Retina (tissue), 1 donor: ENCODE measurements at regions not wholly inside any gene's neighbourhood (a gene's known extent, or its start where the extent isn't known, plus 50 kb on each side); places are given as distances from the start of the nearest gene placed in this dataset.
A peak's percentile ranks its signal among the peaks of the same experiment; 100 is the strongest.

Experiments
- DNase-seq: peaks from one replicate; pipeline ENCODE4 v3.0.0-alpha.2; 2016

DNA sequence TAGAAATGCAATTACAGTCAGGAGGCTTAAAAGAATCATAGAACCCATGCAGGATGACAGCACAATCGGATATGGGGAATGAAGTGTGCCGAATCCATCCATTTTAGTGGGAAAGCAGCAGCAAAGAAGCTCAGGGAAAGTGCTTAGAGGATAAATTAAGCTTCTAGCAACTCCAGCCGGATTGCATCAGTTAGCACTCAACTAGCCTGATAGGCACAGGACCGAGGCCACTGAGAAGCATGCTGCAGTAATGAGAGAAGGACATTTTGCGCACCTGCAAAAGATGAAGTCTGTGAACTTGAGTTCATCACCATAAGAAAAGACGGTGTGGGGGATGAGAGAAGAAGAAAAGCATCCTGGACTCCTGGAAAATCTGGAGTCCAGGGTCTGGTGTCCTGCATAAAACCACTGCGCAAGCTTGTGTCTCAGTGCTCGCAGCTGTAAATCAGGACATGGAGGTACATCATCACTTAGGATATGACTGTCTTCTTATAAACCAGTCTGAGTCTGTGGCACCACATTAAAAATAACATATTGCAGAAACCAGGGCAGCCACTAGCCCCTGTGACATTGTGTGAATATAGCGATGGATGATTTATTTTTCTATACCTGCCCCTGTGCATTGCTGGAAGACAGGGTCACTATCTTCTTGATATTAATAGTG, 665.5 kb upstream of the SOX11 start:
- no peak for DNase-seq

DNA sequence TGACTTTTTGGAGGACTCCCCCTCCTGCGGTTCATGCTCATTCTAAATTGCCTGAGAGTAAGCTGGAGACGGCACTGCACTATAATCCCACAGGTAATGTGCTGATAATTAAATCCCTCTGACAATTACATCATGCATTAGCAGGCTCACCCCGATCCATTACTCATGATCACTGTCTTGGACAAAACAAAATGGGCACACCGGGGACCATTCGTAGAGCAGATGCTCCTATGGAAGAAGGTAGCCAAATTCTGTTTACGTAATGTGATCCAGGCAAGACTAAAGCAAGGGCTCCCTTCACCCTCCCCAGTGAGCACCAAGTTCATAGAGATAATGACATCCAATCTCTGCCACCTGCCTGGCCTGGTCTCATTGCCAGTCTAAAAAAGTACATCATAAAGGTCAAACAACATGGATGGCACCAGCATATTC, 657.1 kb upstream of the SOX11 start:
- DNase-seq, result no peak

DNA sequence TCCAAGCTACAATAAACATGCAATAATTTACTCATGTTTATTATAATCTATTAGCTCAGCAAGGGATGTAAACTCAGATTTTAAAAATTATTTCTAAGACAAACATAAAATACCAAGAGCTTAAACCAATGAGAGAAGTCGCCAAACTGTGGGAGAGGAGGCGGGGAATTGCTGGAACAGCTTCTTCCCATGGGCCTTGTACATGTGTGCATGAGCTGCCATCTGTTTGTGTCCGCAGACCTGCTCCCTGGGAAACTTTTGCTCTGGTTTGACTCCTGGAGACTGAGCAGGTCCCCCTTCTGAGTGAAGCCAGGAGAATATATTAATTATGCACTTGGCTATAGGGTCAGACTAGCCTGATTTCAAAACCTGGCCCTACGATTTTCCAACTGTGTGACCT, 655.9 kb upstream of the SOX11 start:
- no peak for DNase-seq

DNA sequence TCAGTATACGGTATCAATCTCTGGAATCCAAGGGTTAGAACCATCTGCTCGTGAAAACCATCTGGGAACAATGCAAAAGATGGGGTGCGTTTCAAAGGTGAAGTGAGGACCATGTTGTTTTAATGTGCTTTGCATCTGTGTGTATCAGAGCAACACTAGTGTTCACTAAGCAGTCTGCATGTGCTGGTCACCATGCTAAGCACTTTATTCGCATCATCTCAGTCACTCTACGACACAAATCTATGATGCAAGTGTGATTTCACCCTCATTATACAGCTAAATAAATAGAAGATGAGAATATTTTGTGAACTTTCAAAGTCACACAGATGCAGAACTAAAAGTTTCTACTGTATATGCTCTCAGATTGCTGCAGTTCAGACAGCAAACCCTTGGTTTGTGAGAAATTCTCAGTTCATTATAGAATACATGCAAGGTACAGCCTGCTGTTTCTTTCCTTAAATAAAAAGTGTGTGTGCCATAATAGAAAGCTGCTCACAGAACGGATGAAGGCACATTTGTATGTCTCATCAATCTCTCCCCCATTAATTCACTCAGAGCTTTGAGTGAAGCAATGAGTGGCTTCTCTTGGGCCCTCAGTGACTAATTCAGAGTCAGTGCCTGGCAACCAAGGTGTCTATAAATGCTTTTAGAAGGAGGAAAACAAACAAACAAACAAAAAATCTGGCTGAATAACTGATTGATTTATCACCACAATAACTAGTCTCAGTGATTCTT, 652.8 kb upstream of the SOX11 start:
- DNase-seq, result no peak

DNA sequence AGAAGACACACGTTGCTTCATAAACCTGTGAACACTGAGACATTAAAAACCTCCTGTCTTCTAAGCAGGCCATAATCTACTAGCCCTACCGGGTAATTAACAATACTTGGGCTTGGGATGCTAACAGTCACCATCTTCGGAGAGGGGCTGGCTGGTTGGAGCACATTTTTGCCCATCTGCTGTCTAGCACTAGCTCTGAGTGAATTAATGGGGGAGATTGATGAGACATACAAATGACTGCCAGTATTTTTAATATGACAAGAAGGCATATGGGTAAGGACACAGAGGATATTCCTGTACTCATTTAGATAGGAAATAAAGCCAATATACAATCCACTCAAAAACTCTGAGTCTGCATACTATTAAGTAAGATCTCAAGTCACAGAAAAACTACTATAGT, 651.6 kb upstream of the SOX11 start:
- no peak for DNase-seq

DNA sequence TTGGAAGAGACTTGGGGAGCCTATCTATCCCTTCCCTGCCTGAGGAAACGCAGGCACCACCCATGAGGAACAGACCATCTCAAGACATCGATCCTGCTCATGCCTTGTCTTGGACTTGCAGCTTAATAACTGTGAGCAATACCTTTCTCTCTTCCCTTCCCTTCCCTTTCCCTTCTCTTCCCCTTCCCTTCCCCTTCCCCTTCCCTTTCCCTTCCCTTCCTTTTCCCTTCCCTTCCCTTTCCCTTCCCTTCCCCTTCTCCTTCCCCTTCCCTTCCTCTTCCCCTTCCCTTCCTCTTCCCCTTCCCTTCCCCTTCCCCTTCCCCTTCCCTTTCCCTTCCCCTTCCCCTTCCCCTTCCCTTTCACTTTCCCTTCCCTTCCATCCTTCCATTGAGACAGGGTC, 650.7 kb upstream of the SOX11 start:
- DNase-seq, result no peak

DNA sequence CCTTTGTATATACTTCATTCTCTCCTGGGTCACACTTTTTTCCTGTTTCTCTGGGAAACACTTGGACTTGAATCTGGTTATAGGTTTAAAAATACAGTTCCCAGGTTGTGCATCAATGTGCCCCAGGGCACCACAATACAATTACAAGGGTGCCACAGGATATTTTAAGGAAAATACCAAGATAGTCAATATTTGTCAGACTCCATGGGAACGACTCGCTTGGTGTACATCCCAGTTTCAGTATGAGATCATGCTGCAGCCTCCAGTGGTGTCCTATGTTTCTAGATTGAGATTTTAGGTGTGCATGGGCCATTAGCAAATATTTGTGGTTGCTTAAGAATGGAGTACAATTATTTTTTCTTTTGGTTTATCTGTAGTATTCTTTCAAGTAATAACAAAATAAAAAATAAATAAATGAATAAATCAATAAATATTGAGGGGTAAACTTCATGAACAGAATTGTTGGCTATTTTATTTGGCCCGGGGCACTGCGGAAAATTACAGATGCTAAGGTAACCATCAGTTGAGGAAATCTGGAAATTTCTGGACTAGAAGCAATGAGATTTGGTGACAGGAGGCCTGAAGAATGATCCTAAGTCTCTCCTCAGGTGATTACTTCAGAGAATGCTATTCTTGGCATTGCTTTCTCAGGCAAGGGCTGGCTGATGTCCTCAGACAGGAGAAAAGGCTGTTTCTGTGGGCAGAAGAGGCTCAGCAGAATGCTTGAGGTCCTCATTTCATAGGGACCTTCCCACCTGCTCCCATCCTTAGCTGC, 649.3 kb upstream of the SOX11 start:
- no peak for DNase-seq

DNA sequence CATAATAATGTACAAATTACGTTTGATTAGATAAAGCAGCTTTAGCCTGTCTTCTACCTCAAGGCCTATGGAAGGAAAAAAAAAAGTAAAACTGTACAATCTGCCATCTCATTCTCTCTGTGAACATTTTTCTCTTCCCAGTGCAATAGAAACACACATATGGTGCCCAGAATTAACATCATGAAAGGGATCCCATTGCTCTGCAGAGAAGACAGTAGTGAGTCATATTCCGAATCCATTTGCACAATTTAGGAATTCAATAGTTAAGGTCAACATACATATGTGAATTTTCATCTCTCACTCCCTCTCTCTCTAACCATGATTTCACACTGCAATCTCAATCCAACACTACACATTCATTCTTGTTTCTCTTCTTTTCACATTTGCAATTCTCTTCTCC, 640.9 kb upstream of the SOX11 start:
- no peak for DNase-seq

DNA sequence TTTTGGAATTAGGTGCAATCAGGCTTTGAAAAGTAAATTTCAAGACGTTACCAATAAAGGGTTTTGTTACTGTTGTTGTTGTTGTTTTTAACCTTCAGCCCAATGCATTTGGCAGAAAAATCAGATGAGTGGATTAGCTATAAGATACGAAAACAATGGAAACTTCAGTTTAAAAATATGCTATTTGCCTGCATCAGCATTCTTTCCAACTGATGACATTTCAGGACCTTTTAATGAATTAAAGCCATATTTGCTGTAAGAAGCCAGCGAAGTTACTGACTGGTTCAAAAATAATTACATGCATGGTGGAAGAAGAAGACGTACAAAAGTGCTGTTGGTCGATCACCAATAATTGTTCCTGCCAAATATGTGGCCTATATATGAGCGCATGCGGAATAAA, 639.3 kb upstream of the SOX11 start:
- DNase-seq, result no peak

DNA sequence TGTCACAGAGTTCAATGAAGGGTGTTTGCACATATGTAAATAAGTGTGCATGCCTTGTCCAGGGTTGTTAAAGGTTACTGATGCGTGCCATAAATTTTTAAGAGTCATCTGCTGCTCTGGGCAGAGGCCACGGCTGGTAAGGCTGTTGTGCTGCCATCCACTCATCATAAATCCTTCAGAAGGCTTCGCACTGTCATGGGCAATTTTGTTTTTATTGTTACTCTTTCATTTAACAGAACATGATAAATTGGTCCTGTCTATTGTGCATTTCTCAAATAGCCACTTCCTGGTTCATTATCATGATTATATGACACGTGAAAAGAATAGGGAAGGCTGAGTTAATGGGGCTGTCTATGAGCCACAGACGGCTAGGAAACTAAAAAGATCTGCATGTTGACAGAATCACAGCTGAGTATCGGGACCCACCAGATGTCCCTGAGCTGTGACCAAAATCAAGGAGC, 634.3 kb upstream of the SOX11 start:
- peak; percentile 75 for DNase-seq

DNA sequence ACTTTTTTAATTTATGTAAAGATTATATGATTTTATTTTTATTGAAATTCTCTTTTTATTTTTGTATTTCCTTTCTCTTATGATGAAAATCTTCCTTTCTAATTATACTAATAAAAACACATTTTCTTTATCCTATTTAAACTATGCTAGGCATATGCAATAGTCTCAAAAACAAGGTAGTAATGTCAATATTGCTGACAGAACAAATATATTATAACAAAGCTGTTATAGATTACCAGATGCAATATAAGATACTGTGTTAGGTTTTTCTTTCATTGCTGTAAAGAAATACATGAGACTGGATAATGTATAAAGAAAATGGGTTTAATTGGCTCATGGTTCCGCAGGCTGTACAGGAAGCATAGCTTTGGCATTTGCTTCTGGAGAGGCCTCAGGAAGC, 631.2 kb upstream of the SOX11 start:
- DNase-seq, result no peak

DNA sequence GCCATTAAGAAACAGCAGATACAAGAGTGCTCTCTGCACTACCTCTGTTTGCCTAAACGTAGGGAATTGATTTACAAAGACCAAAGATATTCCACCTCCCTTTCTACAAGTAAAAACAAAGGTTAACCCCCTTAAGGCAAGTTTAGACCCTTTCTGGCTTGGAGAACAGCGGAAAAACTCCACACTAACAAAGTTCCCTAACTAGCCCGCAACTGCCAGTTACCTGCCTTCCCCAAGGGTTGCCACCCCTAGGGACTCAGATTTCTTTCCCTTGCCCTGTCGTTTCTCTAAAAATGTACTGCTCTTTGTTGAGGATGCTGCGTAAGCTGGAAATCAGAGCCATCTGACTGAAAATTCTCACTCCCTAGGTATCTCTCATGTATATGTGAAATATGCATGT, 627.5 kb upstream of the SOX11 start:
- DNase-seq, result no peak

DNA sequence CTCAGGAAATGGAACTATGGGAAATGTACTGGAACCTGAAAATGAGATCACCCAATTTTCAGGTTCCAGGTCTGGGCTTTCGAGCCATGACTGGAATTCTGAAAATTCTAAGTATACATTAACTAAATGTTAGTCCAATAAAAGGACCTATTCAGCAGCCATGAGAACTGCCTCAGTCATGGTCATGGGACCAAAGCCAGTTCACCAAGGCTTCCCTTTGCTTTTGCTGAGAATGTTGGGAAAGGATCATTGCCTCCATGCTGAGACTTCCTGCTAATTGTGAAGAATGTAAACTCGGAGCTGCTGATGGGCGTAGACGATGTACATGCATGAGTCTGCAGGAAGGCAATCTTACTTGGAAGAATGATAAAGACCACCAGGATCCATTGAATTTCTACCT, 624.4 kb upstream of the SOX11 start:
- DNase-seq, result no peak

DNA sequence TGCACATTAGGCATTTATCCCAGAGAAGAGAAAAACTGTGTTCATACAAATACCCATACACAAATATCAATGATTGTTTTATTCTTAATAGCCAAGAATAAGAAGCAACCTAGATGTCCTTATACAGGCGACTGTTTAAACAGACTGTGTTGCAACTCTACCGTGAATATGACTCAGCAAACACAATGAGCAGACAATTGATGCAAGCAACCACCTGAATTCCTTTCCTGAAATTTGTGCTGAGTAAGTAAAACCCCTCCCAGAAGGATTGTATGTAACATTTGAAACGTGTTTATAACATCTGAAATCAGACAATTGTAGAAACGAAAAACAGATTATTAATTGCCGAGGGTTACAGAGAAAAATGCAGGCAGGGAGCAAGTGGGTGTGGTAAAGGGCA, 621.9 kb upstream of the SOX11 start:
- no peak for DNase-seq

DNA sequence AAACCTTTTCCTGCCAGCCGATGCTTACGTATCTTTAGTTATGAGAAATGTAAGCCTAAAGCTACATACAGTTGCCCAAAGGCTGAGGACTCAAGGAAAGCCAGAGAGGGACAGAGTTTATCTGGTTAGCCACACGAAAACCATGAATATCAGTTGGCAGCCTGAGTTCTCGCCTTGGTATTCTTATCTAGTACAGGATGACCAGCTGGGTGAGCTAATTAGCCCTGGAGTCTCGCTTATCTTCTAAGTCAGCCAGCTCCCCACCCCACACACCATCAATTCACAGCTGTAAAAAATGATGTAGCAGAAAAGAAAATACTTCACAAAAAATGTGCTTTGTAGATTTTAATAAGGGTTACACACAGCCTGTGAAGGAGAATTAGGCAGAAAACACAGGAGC, 617.5 kb upstream of the SOX11 start:
- DNase-seq, result no peak

DNA sequence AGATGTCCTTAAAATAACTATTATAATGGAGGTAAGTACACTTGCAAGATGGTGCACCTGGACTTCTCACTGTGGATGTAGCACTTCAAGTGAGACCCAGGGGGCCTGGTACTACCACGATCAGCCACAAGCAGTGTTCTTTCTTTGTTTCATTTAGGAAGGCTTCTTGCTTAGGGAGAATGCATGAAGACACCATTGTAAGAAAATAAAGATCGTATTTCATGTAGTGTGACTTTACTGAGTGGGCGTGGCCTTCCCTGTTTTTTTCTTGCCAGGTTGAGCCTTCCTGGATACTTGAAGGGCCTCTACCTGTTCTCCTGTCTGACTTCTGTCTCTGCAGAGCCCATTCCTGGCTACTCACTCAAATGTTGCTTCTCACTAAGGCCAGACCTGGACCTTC, 615.6 kb upstream of the SOX11 start:
- DNase-seq, result no peak

DNA sequence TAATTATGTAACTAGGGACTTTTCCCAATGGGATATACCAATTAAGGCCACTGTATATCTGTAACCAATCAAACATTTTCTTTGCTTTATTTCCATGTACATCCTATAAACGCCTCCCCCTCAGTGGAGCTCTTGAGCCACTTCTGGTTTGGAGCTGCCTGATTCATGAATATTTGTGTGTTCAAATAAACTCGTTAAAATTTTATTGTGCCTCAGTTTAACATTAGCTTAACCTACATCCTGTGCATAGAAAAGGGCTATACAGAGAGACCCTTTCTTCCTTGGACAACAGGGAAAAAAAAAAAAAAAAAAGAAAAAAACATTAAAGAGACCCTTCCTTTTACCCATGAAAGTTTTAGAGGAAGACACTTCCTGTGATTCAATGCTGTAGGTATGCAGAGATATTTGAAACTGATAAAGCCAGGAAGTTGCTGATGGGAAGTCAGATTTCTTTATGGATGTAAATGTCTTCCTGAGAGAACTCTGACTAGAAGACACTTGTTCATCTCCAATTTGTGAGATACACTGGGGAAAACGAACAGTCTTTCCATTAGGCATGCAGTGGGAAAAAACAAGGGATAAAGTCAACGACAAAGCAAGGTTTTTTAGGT, 614.6 kb upstream of the SOX11 start:
- DNase-seq, result no peak

DNA sequence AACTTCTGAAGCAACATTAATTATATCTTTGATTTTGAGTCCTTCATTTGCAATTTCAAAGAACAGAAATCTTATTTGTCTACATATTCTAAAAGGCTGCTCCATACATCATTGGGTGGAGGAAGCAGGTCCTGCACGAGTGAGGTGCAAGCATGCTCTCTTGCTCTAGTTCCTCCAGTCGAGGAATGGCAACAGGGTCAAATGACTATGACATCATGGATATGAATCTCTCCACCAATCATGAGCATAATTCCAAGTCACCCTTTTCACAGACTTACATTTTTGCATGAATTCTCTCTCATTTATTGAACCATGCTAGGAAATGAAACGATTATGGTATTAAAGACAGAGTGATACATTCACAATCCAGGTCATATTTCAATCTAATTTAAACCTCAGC, 608.8 kb upstream of the SOX11 start:
- DNase-seq, result no peak

DNA sequence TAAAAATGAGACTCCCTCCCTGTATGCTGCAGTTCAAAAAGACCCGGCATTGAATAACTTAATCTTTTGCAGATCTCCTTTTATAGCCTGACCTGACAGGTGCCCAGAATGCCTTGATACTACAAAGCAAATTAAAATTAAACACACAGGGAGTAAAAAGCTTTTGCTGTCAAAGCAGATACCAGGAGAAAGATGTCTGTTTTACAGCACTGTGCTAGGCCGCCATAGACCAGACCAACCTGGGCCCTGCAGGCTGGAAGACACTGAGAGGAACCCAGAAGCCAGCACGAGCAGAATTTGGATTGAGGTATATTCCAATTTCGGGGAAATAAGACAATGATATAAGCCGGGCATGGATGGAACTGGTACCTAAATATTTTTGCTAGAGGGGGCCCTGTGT, 602.8 kb upstream of the SOX11 start:
- no peak for DNase-seq

DNA sequence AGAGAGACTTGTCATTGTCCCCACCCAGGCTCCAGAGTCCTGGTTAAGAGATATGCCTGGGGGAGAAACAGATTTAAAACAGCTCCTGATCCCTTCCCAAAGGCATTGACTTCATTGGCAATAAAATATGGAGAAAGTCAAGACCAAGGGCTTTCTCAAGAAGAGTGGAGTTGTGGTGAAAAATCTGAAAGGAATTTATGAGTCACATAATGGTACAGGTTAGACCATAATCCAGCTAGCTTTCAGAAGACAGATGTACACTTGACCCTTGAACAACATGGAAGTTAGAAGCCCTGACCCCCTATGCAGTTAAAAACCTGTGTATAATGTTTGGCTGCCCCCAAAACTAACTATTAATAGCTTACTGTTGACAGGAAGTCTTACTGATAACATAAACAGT, 599.1 kb upstream of the SOX11 start:
- DNase-seq, result no peak

DNA sequence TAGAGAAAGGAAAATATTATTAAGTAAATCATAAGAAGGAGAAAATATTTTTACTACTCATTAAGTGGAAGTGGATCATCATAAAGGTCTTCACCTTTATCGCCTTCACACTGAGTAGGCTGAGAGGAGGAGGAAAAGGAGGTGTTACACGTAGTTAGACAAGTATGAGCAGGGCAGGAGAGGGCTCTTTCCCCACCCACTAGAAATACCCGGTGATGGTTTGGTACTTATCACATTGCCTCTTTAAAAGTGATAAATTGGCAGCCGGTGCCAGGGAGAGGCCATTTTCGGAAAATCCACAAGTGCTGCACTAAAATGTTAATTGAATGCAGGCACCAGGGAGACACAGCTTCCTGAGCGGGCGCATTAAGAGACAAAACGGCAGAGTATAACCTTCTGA, 598.7 kb upstream of the SOX11 start:
- DNase-seq, result no peak

DNA sequence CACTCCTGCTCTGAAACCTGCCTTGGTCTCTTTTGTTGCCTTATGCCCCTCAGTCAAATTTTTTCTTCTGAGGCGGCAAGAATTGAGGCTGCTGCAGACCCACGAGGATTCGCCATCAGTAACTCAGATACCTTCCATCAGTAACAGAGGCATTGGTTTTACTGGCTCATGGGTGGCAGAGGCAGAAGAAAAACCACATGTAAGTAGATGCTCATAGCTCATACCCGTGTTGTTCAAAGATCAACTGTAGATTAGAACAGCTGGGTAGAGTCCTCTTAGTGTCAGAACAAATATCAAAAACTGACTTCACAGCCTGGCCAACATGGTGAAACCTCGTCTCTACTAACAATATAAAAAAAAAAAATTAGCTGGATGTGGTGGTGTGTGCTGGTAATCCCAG, 598.0 kb upstream of the SOX11 start:
- no peak for DNase-seq

DNA sequence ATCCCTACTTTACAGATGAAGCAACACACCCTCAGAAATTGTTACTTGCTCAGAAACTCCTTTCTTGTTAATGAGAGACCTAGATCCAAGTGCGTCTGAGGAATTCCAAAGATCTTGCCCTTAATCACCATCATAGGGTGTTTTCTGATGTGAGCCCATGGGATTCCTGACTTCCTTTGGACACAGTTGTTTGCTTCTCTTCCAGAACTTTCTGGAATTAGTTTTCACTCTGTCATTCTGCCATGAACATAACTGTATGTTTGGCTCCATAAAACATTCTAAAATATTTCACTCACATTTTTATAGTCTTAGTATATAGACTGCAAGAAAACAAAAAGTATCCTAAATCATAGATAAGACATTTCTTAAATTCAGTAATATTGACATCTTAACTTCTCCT, 593.9 kb upstream of the SOX11 start:
- DNase-seq, result no peak

DNA sequence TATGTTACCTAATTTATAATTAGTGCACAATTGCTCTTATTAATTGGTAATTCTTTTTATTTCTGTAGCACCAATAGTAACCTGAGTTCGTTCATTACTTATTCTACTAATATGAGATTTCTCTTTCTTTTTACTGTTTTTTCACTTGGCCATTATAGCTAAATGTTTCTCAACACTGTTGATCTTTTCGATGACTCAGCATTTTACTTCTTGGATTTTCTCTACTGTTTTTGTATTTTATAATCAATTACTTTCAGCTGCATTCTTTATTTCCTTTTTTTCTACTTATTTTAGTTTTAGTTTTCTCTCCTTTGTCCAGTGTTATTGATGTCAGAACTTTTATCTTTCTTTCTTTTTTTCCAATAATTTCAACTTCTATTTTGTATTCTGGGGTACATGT, 589.4 kb upstream of the SOX11 start:
- no peak for DNase-seq
